Transverse colon (tissue), 3 donors: ENCODE measurements at regions not wholly inside any gene's neighbourhood (a gene's known extent, or its start where the extent isn't known, plus 50 kb on each side); places are given as distances from the start of the nearest gene placed in this dataset.

Source experiments
- CTCF ChIP-seq, 5 experiments: fragments of 200-600 bp in 3 of 5; fragments of 450-650 bp in 2 of 5; sonication (generic) in 3 of 5; IDR thresholded peaks; 1 replicate in 2 of 5; 2 replicates in 3 of 5; pipeline ENCODE4 v1.5.1; 2016 to 2017; ENCODE audit warnings: antibody characterized with exemption in 5 of 5, inconsistent platforms in 3 of 5, mild to moderate bottlenecking in 2 of 5, moderate library complexity in 1 of 5
- EP300 ChIP-seq: sonication (generic); formaldehyde crosslinking; IDR thresholded peaks from one replicate; pipeline ENCODE4 v1.6.1; 2017; ENCODE audit warnings: antibody characterized with exemption, low read depth
- POLR2A ChIP-seq: fragments of 450-650 bp; IDR thresholded peaks from one replicate; pipeline ENCODE4 v1.6.1; 2016; ENCODE audit warnings: antibody characterized with exemption, mild to moderate bottlenecking, moderate library complexity

- TF ChIP-seq CTCF (IDR thresholded peaks at IDR 0.05) (no peak), POLR2A (no peak), EP300 (no peak)
Measured at GRCh38 chr2:198928026-198928425, 529.7 kb downstream of the SATB2 start.
